ENCODE measurements at regions not wholly inside any gene's neighbourhood (a gene's known extent, or its start where the extent isn't known, plus 50 kb on each side); places are given as distances from the start of the nearest gene placed in this dataset.

DNA sequence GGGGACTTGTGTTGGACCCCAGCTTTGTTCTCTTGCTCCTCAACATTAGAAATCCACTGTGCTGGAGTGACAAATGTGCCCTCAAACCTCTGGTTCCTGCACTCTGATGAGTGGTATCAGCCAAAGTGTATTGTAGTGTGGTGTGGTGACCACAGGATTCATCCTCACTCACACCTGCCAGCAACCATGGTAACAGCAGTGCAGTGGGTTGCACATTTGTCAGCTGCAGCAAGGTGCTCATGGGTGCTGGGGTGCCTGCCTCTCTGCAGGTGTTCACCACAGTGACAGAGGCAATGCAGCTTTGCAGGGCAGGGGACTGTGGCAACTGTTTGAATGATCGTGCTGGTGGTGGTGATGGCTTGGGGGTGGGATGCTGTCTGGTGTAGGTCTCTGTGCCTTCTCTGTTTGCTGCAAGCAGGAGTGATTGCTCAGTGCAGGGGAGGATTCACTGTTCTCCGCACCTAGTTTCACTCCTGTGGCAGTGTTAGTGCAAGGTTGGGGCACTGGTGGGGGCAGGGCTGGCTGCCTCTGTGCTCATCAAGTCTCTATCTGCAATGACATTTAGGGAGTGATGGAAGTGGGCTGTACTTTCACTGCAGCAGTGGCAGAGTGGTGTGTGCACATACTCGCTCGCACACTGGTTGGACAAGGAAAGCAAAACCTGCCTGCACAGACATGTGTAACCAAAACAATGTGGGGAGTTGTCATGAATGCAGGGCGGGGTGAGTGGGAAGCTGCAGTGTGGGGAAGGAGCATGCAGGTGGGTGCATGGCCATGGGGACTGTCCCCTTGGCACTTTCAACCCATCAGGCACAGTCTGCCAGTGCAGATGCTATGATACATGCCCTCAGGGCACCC is 301.1 kb downstream of the PIK3C3 start:
- no peak overlapping the region for H3K27ac ChIP-seq (ENCODE audit: low read depth in 2 of 2, low read length in 2 of 2)
- no peaks in the 10 kb centered on the region for H3K27me3 ChIP-seq (ENCODE audit: control insufficient read depth, insufficient read depth, low read length)
- DNase-seq (no peak), FAIRE-seq (no peak)
- intact Hi-C loops (cut with DNase I) = no loop called here
- H3K9ac ChIP-seq (ENCODE audit: low read length in 3 of 3) = no peak overlapping the region
- H3K4me1 ChIP-seq (ENCODE audit: control insufficient read depth in 2 of 3, insufficient read depth in 2 of 3, low read depth in 1 of 3, low read length in 3 of 3) = no peaks in the 10 kb centered on the region
- H3K36me3 ChIP-seq (ENCODE audit: control insufficient read depth in 2 of 3, insufficient read depth in 3 of 3, low read length in 3 of 3) = no peaks in the 10 kb centered on the region
- no peaks in the 10 kb centered on the region for H3K9me3 ChIP-seq (ENCODE audit: control insufficient read depth in 2 of 3, insufficient read depth in 1 of 3, low read length in 3 of 3)
- no peak overlapping the region for H3K4me3 ChIP-seq (ENCODE audit: low read length in 3 of 3)
- TF ChIP-seq, protein P1, sequence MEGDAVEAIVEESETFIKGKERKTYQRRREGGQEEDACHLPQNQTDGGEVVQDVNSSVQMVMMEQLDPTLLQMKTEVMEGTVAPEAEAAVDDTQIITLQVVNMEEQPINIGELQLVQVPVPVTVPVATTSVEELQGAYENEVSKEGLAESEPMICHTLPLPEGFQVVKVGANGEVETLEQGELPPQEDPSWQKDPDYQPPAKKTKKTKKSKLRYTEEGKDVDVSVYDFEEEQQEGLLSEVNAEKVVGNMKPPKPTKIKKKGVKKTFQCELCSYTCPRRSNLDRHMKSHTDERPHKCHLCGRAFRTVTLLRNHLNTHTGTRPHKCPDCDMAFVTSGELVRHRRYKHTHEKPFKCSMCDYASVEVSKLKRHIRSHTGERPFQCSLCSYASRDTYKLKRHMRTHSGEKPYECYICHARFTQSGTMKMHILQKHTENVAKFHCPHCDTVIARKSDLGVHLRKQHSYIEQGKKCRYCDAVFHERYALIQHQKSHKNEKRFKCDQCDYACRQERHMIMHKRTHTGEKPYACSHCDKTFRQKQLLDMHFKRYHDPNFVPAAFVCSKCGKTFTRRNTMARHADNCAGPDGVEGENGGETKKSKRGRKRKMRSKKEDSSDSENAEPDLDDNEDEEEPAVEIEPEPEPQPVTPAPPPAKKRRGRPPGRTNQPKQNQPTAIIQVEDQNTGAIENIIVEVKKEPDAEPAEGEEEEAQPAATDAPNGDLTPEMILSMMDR (IDR thresholded peaks at IDR 0.05; ENCODE audit: borderline replicate concordance, extremely low read depth, insufficient read depth) = no peak

GRCh38 chr18:42258301-42258965 is 303.4 kb downstream of the PIK3C3 start:
- Histone ChIP-seq H3K4me1 (ENCODE audit: control insufficient read depth in 2 of 3, insufficient read depth in 2 of 3, low read depth in 1 of 3, low read length in 3 of 3) (no peaks in the 10 kb centered on the region), H3K9me3 (ENCODE audit: control insufficient read depth in 2 of 3, insufficient read depth in 1 of 3, low read length in 3 of 3) (no peaks in the 10 kb centered on the region), H3K36me3 (ENCODE audit: control insufficient read depth in 2 of 3, insufficient read depth in 3 of 3, low read length in 3 of 3) (no peaks in the 10 kb centered on the region), H3K9ac (ENCODE audit: low read length in 3 of 3) (no peak overlapping the region), H3K27me3 (ENCODE audit: control insufficient read depth, insufficient read depth, low read length) (no peaks in the 10 kb centered on the region), H3K27ac (ENCODE audit: low read depth in 2 of 2, low read length in 2 of 2) (no peak overlapping the region), H3K4me3 (ENCODE audit: low read length in 3 of 3) (no peak overlapping the region)
- TF ChIP-seq, protein P1 (IDR thresholded peaks at IDR 0.05; ENCODE audit: borderline replicate concordance, extremely low read depth, insufficient read depth) = no peak
- DNase-seq (no peak), FAIRE-seq (no peak)
- intact Hi-C loops (cut with DNase I) = no loop called here

DNA sequence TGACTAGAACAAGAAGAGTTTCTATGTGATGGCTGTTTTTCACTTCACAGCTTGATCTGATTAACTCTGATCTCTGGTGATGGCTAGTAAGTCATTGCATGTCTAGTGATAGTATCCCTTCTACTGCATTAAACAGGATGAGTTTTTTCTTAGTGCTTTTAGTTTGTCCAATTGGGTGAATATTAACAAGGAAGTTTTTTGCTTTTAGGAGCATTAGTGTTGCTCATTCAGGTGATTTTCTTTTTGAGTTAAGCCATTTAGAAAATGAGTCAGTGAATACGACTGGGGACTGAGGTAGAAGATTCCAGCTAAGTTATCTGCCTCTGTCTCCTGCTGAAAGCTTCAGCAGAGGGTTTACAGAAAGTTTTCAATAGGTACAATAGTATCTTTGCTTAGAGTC is 306.7 kb downstream of the PIK3C3 start:
- Histone ChIP-seq H3K4me1 (ENCODE audit: control insufficient read depth in 2 of 3, insufficient read depth in 2 of 3, low read depth in 1 of 3, low read length in 3 of 3) (no peaks in the 10 kb centered on the region), H3K9ac (ENCODE audit: low read length in 3 of 3) (no peak overlapping the region), H3K27me3 (ENCODE audit: control insufficient read depth, insufficient read depth, low read length) (no peaks in the 10 kb centered on the region), H3K9me3 (ENCODE audit: control insufficient read depth in 2 of 3, insufficient read depth in 1 of 3, low read length in 3 of 3) (no peaks in the 10 kb centered on the region), H3K4me3 (ENCODE audit: low read length in 3 of 3) (no peak overlapping the region), H3K27ac (ENCODE audit: low read depth in 2 of 2, low read length in 2 of 2) (no peak overlapping the region), H3K36me3 (ENCODE audit: control insufficient read depth in 2 of 3, insufficient read depth in 3 of 3, low read length in 3 of 3) (no peaks in the 10 kb centered on the region)
- no peak for DNase-seq
- intact Hi-C loops (cut with DNase I) = no loop called here
- FAIRE-seq = no peak
- TF ChIP-seq, protein P1 (IDR thresholded peaks at IDR 0.05; ENCODE audit: borderline replicate concordance, extremely low read depth, insufficient read depth) = no peak
